Astrocyte (in vitro differentiated cells and primary cell): ENCODE measurements at regions not wholly inside any gene's neighbourhood (a gene's known extent, or its start where the extent isn't known, plus 50 kb on each side); places are given as distances from the start of the nearest gene placed in this dataset.

ENCODE experiments used
- EZH2 ChIP-seq: IDR thresholded peaks from 2 replicates; pipeline ENCODE4 v1.6.1; 2012; ENCODE audit warnings: mild to moderate bottlenecking, low read length, inconsistent platforms; ENCODE audit not compliant: insufficient read depth
- TF ChIP-seq, protein P1 (sequence below): IDR thresholded peaks from 2 replicates; pipeline ENCODE4 v1.5.1; 2011; ENCODE audit warnings: low read depth, mild to moderate bottlenecking, inconsistent platforms, low read length, moderate library complexity; ENCODE audit not compliant: insufficient read depth

DNA sequence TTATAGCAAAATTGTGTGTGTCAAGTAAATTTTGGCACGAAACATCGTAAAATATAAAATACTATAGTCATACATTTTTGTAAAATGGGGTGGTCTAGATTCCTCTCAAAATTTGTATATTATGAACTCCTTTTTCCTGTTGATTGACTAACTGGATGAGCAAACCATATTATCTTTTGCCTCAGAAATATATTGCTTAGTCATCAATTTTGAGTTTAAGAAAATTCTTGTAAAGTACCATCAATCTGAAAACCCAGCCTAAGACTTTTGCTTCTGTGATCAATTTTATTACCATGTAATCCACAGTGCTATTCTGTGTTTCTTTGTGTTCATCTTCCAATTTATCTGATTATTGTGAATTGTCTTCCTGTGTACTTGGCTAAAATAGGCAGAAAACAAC lies 98.0 kb upstream of the PCDH18 start:
- TF ChIP-seq, protein P1, sequence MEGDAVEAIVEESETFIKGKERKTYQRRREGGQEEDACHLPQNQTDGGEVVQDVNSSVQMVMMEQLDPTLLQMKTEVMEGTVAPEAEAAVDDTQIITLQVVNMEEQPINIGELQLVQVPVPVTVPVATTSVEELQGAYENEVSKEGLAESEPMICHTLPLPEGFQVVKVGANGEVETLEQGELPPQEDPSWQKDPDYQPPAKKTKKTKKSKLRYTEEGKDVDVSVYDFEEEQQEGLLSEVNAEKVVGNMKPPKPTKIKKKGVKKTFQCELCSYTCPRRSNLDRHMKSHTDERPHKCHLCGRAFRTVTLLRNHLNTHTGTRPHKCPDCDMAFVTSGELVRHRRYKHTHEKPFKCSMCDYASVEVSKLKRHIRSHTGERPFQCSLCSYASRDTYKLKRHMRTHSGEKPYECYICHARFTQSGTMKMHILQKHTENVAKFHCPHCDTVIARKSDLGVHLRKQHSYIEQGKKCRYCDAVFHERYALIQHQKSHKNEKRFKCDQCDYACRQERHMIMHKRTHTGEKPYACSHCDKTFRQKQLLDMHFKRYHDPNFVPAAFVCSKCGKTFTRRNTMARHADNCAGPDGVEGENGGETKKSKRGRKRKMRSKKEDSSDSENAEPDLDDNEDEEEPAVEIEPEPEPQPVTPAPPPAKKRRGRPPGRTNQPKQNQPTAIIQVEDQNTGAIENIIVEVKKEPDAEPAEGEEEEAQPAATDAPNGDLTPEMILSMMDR = no peak
- TF ChIP-seq EZH2 = no peak
